RWPE1 (cell line): ENCODE measurements at regions not wholly inside any gene's neighbourhood (a gene's known extent, or its start where the extent isn't known, plus 50 kb on each side); places are given as distances from the start of the nearest gene placed in this dataset.

ENCODE experiments used
- CTCF ChIA-PET: fragments of 350-600 bp; sonication (Branson Sonifier 250); formaldehyde crosslinking; extraction: SDS; loops from one replicate; lab custom pipeline; 2021; lab: Yijun Ruan, JAX
- POLR2A ChIA-PET: fragments of 400-600 bp; formaldehyde crosslinking; extraction: SDS; loops from one replicate; lab custom pipeline; 2020; ENCODE audit warnings: antibody characterized with exemption; ENCODE audit not compliant: low non-redundant PET; lab: Yijun Ruan, JAX
- DNase-seq: peaks from one replicate; pipeline ENCODE4 v3.0.0; 2012; ENCODE audit warnings: low spot score
- H3K27ac ChIP-seq: fragments of 450-650 bp; 2 replicates; pipeline ENCODE4 v1.5.1; 2017
- CTCF ChIP-seq: fragments of 450-650 bp; conservative IDR thresholded peaks from 2 replicates; pipeline ENCODE4 v1.5.1; 2017; ENCODE audit warnings: low read depth, mild to moderate bottlenecking

GRCh38 chr16:64165368-64165767 lies 956.5 kb downstream of the CDH11 start:
- ChIA-PET CTCF (interaction anchor here (0.7 kb wide), 1 partner anchor 35 kb away, joined by 3 read pairs; no protein-coding TSS in a partner anchor), POLR2A (no interaction called here)
- TF ChIP-seq CTCF = no peak
- DNase-seq = no peak
- no peak overlapping the region for H3K27ac ChIP-seq

- DNase-seq = no peak
- no peak for TF ChIP-seq CTCF
- POLR2A ChIA-PET = no interaction called here
- CTCF ChIA-PET = no interaction called here
- no peak overlapping the region for H3K27ac ChIP-seq
These were observed 959.1 kb downstream of the CDH11 start for GRCh38 chr16:64162613-64163375.

- no peak overlapping the region for H3K27ac ChIP-seq
- ChIA-PET POLR2A (no interaction called here), CTCF (interaction anchor here (0.6 kb wide), 1 partner anchor 22 kb away, joined by 5 read pairs; no protein-coding TSS in a partner anchor)
- no peak for DNase-seq
- TF ChIP-seq CTCF = no peak
These were observed 961.9 kb downstream of the CDH11 start for GRCh38 chr16:64159976-64160375.

- ChIA-PET CTCF (interaction anchor here (0.6 kb wide), 1 partner anchor 21 kb away, joined by 5 read pairs; no protein-coding TSS in a partner anchor), POLR2A (no interaction called here)
These were observed 962.8 kb downstream of the CDH11 start for GRCh38 chr16:64158941-64159588.

GRCh38 chr16:64153718-64154117 lies 968.1 kb downstream of the CDH11 start:
- CTCF ChIA-PET = no interaction called here
- H3K27ac ChIP-seq = no peak overlapping the region
- POLR2A ChIA-PET = no interaction called here
- no peak for DNase-seq
- no peak for TF ChIP-seq CTCF

More at GRCh38 chr16:64158941-64159588, 962.8 kb downstream of the CDH11 start:
- TF ChIP-seq CTCF = no peak
- no peak for DNase-seq
- no peak overlapping the region for H3K27ac ChIP-seq

- DNase-seq = no peak
- ChIA-PET POLR2A (no interaction called here), CTCF (no interaction called here)
- no peak for TF ChIP-seq CTCF
- H3K27ac ChIP-seq = no peak overlapping the region
These were observed 969.7 kb downstream of the CDH11 start for GRCh38 chr16:64151990-64152767.
